OCI-LY3 (cell line): ENCODE measurements at regions not wholly inside any gene's neighbourhood (a gene's known extent, or its start where the extent isn't known, plus 50 kb on each side); places are given as distances from the start of the nearest gene placed in this dataset.

Experiments used
- H2AFZ ChIP-seq: fragments of 200-600, 300-600 bp; shearing (Covaris generic); 2 replicates; pipeline ENCODE4 v1.6.0; 2014; ENCODE audit warnings: antibody characterized with exemption, low read depth, low read length
- H3K27ac ChIP-seq: fragments of 200-600, 300-600 bp; sonication (generic); 2 replicates; pipeline ENCODE4 v1.5.1; 2014; ENCODE audit warnings: mild to moderate bottlenecking, low read length, moderate library complexity, mixed read lengths
- H3K27me3 ChIP-seq: fragments of 200-600, 300-600 bp; sonication (generic); 2 replicates; pipeline ENCODE4 v1.6.1; 2014; ENCODE audit warnings: low read depth, low read length, mixed read lengths
- H3K36me3 ChIP-seq: fragments of 200-600, 300-600 bp; sonication (generic); replicated peaks from 2 replicates; pipeline ENCODE3; 2014; ENCODE audit warnings: low read depth, low read length, mixed read lengths
- H3K4me1 ChIP-seq: fragments of 300-600, 200-600 bp; sonication (generic); 2 replicates; pipeline ENCODE4 v1.6.1; 2014; ENCODE audit warnings: low read length, mixed read lengths
- H3K4me2 ChIP-seq: fragments of 200-600, 300-600 bp; sonication (generic); 2 replicates; pipeline ENCODE4 v1.6.1; 2014; ENCODE audit warnings: low read length, mixed read lengths
- H3K4me3 ChIP-seq: fragments of 300-600, 200-600 bp; sonication (generic); 2 replicates; pipeline ENCODE4 v1.5.1; 2014; ENCODE audit warnings: antibody characterized with exemption, mild to moderate bottlenecking, low read length, moderate library complexity
- H3K79me2 ChIP-seq: fragments of 300-600, 200-600 bp; shearing (Covaris generic); 2 replicates; pipeline ENCODE4 v1.6.1; 2014; ENCODE audit warnings: mild to moderate bottlenecking, low read length, mixed read lengths
- H3K9ac ChIP-seq: fragments of 300-600, 200-600 bp; shearing (Covaris generic); 2 replicates; pipeline ENCODE4 v1.6.0; 2014; ENCODE audit warnings: mild to moderate bottlenecking, low read length, moderate library complexity
- H3K9me3 ChIP-seq: fragments of 200-600, 300-600 bp; shearing (Covaris generic); 2 replicates; pipeline ENCODE4 v1.6.1; 2014; ENCODE audit warnings: low read length, mixed read lengths; ENCODE audit not compliant: insufficient read depth
- H4K20me1 ChIP-seq: fragments of 200-600, 300-600 bp; sonication (generic); 2 replicates; pipeline ENCODE4 v1.6.1; 2016; ENCODE audit warnings: low read length, mixed read lengths; ENCODE audit not compliant: insufficient read depth
- EZH2phosphoT487 ChIP-seq: fragments of 200-600 bp; shearing (Covaris generic); IDR thresholded peaks from 2 replicates; pipeline ENCODE4 v1.6.1; 2018; ENCODE audit warnings: antibody characterized with exemption, mixed run types, low read depth
- TF ChIP-seq, protein P1 (sequence below): fragments of 200-600, 300-600 bp; sonication (generic); IDR thresholded peaks from 2 replicates; pipeline ENCODE4 v1.5.1; 2014; ENCODE audit warnings: antibody characterized with exemption, low read length, low read depth

DNA sequence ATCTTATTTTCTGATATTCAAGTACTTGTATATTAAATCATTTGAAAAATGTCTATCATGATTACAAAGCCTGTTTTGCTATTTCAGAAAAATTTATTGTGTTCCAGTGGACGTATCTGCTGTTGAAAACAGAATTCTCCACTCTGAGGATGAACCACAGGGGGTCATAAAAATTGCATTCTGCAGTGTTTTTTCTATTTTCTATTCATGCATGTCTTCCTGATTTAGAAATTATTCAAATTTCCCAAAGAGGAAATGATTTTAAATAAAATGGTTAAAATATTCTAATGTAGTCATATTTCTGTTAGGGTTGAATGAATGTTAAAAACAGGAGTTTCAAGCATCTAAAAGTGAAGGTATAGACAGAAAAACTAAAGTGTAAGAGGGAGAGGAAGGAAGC is 111.5 kb upstream of the ANKRD55 start:
- TF ChIP-seq EZH2phosphoT487, result no peak
- TF ChIP-seq, protein P1, sequence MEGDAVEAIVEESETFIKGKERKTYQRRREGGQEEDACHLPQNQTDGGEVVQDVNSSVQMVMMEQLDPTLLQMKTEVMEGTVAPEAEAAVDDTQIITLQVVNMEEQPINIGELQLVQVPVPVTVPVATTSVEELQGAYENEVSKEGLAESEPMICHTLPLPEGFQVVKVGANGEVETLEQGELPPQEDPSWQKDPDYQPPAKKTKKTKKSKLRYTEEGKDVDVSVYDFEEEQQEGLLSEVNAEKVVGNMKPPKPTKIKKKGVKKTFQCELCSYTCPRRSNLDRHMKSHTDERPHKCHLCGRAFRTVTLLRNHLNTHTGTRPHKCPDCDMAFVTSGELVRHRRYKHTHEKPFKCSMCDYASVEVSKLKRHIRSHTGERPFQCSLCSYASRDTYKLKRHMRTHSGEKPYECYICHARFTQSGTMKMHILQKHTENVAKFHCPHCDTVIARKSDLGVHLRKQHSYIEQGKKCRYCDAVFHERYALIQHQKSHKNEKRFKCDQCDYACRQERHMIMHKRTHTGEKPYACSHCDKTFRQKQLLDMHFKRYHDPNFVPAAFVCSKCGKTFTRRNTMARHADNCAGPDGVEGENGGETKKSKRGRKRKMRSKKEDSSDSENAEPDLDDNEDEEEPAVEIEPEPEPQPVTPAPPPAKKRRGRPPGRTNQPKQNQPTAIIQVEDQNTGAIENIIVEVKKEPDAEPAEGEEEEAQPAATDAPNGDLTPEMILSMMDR, result no peak
- H3K9ac ChIP-seq, result no peak overlapping the region
- H4K20me1 ChIP-seq, result no peaks in the 10 kb centered on the region
- H3K4me1 ChIP-seq, result peaks cover 8% of the 10 kb centered on the region
- no peaks in the 10 kb centered on the region for H3K27me3 ChIP-seq
- H3K27ac ChIP-seq, result no peak overlapping the region
- H3K36me3 ChIP-seq, result no peaks in the 10 kb centered on the region
- no peak overlapping the region for H3K4me3 ChIP-seq
- H3K79me2 ChIP-seq, result no peaks in the 10 kb centered on the region
- H2AFZ ChIP-seq, result no peak overlapping the region
- no peak overlapping the region for H3K4me2 ChIP-seq
- H3K9me3 ChIP-seq, result no peaks in the 10 kb centered on the region

DNA sequence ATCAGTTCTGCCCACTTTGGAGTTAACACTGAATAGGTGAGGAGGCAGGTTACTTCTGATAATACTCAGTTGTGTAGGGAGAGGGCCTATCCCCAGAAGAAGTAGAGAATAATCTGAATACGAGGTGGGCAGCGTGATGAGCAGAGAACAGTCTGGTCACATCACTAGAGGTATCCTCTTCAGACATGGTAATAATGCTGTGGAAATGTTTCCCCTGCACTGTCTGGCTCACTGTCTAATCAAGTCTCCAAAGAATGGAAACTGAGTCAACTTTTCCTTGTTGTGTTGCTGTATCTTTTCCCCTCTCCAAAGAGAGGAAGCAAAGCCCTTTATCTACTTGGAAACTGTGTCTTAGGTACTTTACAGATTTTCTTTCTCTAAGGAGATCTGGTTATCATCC is 110.9 kb upstream of the ANKRD55 start:
- H3K27me3 ChIP-seq, result no peaks in the 10 kb centered on the region
- TF ChIP-seq EZH2phosphoT487, result no peak
- TF ChIP-seq, protein P1, result no peak
- no peaks in the 10 kb centered on the region for H3K9me3 ChIP-seq
- H3K4me3 ChIP-seq, result no peak overlapping the region
- no peak overlapping the region for H3K9ac ChIP-seq
- H4K20me1 ChIP-seq, result no peaks in the 10 kb centered on the region
- H2AFZ ChIP-seq, result no peak overlapping the region
- no peak overlapping the region for H3K27ac ChIP-seq
- H3K36me3 ChIP-seq, result no peaks in the 10 kb centered on the region
- H3K79me2 ChIP-seq, result no peaks in the 10 kb centered on the region
- peaks cover 8% of the 10 kb centered on the region for H3K4me1 ChIP-seq
- H3K4me2 ChIP-seq, result no peak overlapping the region

DNA sequence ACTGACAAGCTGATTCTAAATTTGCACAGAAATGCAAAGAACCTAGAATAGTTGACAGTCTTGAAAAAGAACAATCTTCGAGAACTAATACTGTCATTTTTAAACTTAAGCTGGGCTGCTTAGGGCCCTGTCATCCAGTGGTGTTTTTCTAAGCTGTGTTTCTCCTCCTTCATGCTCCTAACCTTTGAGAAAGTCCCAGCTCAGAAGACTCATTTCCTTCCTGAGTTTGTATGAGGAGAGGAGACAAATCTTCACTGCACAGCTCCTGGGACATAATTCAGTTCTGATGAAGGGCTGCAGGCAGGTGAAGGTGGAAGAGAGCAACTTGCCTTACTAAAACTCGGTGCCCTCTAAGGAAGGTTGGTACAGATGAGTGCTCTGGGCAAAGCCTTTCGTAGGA is 109.5 kb upstream of the ANKRD55 start:
- Histone ChIP-seq H3K4me3 (no peak overlapping the region), H3K4me2 (no peak overlapping the region), H3K9me3 (no peaks in the 10 kb centered on the region), H3K36me3 (no peaks in the 10 kb centered on the region), H4K20me1 (no peaks in the 10 kb centered on the region), H3K27me3 (no peaks in the 10 kb centered on the region), H3K9ac (no peak overlapping the region), H3K79me2 (no peaks in the 10 kb centered on the region), H2AFZ (no peak overlapping the region), H3K27ac (no peak overlapping the region), H3K4me1 (peaks cover 8% of the 10 kb centered on the region)
- TF ChIP-seq, protein P1, result no peak

DNA sequence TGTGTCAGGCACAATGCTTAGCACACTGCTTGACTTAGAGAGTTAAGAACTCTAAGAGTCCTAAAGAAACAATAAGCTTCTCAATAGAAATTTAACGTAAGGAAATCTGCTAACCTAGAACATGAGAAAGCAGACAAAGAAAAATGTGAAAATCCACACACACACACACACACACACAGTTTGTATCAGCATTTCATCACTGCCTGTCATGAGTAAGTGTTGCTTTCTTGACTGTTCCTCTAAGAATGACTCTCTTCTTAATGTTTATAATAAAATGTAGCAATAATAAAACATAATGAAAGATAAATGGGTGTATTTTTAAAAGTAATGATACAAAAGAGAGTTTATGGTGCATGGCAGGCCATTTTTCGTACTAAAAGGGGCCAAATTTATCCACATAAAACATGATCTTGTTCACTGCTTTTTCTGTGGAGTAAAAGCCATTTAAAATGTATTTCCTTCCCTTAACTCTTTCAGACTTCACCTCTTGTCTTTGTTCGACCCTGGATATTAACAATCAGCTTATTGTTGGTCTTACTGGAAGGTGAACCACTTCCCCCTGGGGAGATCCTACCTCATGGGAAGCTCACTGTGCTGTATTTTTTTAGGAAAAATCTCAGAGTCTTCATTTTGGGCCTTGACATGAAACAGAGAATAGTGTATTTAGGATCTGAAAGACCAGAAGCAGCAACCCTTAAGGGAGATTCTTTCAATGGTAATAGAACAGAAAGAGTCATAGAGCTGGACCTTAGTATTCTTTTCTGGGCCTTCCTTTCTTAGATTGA is 107.3 kb upstream of the ANKRD55 start:
- Histone ChIP-seq H3K79me2 (no peaks in the 10 kb centered on the region), H4K20me1 (no peaks in the 10 kb centered on the region), H3K4me2 (no peak overlapping the region), H3K27me3 (no peaks in the 10 kb centered on the region), H3K27ac (no peak overlapping the region), H3K36me3 (no peaks in the 10 kb centered on the region), H3K4me3 (no peak overlapping the region), H2AFZ (no peak overlapping the region), H3K9ac (no peak overlapping the region), H3K4me1 (peaks cover 8% of the 10 kb centered on the region), H3K9me3 (0 out of 2 replicates have a peak, but pooled peaks cover 5% of the 10 kb centered on the region)
- TF ChIP-seq, protein P1, result no peak
- no peak for TF ChIP-seq EZH2phosphoT487
